DND-41 (cell line): ENCODE measurements at regions not wholly inside any gene's neighbourhood (a gene's known extent, or its start where the extent isn't known, plus 50 kb on each side); places are given as distances from the start of the nearest gene placed in this dataset.

Experiments
- ATAC-seq: fragments of 200-7000 bp; cut with Tn5 transposase; 3 replicates; pipeline ENCODE4 v1.9.1; 2021; ENCODE audit warnings: low read depth; ENCODE audit not compliant: insufficient read depth
- DNase-seq: peaks from one replicate; pipeline ENCODE4 v3.0.0-alpha.2; 2020
- H2AFZ ChIP-seq: 2 replicates; pipeline ENCODE4 v1.6.0; 2012; ENCODE audit warnings: low read depth, low read length
- H3K27ac ChIP-seq: 2 replicates; pipeline ENCODE4 v1.5.1; 2012; ENCODE audit warnings: low read length, inconsistent platforms
- H3K27me3 ChIP-seq: fragments of 200-600 bp; sonication (generic); 2 replicates; pipeline ENCODE4 v1.6.0; 2012; ENCODE audit warnings: low read length, mild to moderate bottlenecking, inconsistent platforms; ENCODE audit not compliant: insufficient read depth, poor library complexity
- H3K36me3 ChIP-seq: 2 replicates; pipeline ENCODE4 v1.5.1; 2012; ENCODE audit warnings: low read length, inconsistent platforms; ENCODE audit not compliant: insufficient read depth
- H3K4me1 ChIP-seq: 2 replicates; pipeline ENCODE4 v1.5.1; 2012; ENCODE audit warnings: mild to moderate bottlenecking, low read length; ENCODE audit not compliant: insufficient read depth
- H3K4me2 ChIP-seq: 2 replicates; pipeline ENCODE4 v1.6.0; 2012; ENCODE audit warnings: mild to moderate bottlenecking, moderate library complexity, low read length, inconsistent platforms; ENCODE audit not compliant: insufficient read depth
- H3K4me3 ChIP-seq, 2 experiments: fragments of 200-600 bp in 1 of 2; shearing (Covaris generic) in 1 of 2; 2 replicates each; pipeline ENCODE4 v1.5.1; 2012 to 2016; ENCODE audit warnings: inconsistent platforms in 2 of 2, low read length in 2 of 2, mild to moderate bottlenecking in 2 of 2, low read depth in 1 of 2, moderate library complexity in 1 of 2
- H3K79me2 ChIP-seq: 2 replicates; pipeline ENCODE4 v1.6.0; 2012; ENCODE audit warnings: low read length, inconsistent platforms; ENCODE audit not compliant: insufficient read depth
- H3K9ac ChIP-seq: 2 replicates; pipeline ENCODE4 v1.6.0; 2012; ENCODE audit warnings: low read depth, mild to moderate bottlenecking, inconsistent platforms, low read length, moderate library complexity
- H3K9me3 ChIP-seq: 2 replicates; pipeline ENCODE4 v1.5.1; 2012; ENCODE audit warnings: low read length, moderate library complexity, mild to moderate bottlenecking, inconsistent platforms; ENCODE audit not compliant: insufficient read depth, severe bottlenecking
- H4K20me1 ChIP-seq: 2 replicates; pipeline ENCODE4 v1.6.0; 2012; ENCODE audit warnings: low read length; ENCODE audit not compliant: insufficient read depth
- EZH2 ChIP-seq: IDR thresholded peaks from 3 replicates; pipeline ENCODE4 v1.6.1; 2012; ENCODE audit warnings: borderline replicate concordance, low read depth, mild to moderate bottlenecking, moderate library complexity, low read length, inconsistent platforms; ENCODE audit not compliant: severe bottlenecking
- TF ChIP-seq, protein P1 (sequence below): IDR thresholded peaks from 2 replicates; pipeline ENCODE4 v1.5.1; 2012; ENCODE audit warnings: borderline replicate concordance, low read length, moderate library complexity, mild to moderate bottlenecking; ENCODE audit not compliant: poor library complexity, severe bottlenecking; ENCODE audit errors: extremely low read depth

DNA sequence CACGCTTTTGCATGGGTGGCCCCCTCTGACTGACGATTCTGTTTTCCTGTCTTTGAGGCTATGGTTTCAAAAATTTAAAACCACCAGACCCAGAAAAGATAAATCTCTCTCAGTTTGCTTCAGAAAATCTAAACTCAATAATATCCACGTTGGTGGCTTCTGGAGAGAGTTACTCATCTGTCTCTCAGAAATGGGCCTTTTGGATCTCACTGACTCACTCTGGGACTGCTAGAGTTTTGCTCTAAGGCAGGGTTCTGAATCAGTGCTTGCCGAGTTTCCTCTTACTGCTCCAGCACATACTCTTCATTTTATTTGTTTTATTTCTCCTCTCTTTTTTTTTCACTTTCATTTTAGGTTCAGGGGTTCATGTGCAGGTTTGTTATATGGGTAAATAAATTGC lies 305.7 kb downstream of the BLID start:
- H2AFZ ChIP-seq, result no peak overlapping the region
- H3K4me1 ChIP-seq, result no peaks in the 10 kb centered on the region
- H3K4me2 ChIP-seq, result no peak overlapping the region
- TF ChIP-seq, protein P1, sequence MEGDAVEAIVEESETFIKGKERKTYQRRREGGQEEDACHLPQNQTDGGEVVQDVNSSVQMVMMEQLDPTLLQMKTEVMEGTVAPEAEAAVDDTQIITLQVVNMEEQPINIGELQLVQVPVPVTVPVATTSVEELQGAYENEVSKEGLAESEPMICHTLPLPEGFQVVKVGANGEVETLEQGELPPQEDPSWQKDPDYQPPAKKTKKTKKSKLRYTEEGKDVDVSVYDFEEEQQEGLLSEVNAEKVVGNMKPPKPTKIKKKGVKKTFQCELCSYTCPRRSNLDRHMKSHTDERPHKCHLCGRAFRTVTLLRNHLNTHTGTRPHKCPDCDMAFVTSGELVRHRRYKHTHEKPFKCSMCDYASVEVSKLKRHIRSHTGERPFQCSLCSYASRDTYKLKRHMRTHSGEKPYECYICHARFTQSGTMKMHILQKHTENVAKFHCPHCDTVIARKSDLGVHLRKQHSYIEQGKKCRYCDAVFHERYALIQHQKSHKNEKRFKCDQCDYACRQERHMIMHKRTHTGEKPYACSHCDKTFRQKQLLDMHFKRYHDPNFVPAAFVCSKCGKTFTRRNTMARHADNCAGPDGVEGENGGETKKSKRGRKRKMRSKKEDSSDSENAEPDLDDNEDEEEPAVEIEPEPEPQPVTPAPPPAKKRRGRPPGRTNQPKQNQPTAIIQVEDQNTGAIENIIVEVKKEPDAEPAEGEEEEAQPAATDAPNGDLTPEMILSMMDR, result no peak
- H3K79me2 ChIP-seq, result no peaks in the 10 kb centered on the region
- H4K20me1 ChIP-seq, result no peaks in the 10 kb centered on the region
- H3K27me3 ChIP-seq, result no peaks in the 10 kb centered on the region
- no peak for DNase-seq
- no peak overlapping the region for H3K9ac ChIP-seq
- H3K9me3 ChIP-seq, result peaks cover 7% of the 10 kb centered on the region
- H3K4me3 ChIP-seq, result no peak overlapping the region
- H3K36me3 ChIP-seq, result no peaks in the 10 kb centered on the region
- ATAC-seq, result no peak
- H3K27ac ChIP-seq, result no peak overlapping the region

DNA sequence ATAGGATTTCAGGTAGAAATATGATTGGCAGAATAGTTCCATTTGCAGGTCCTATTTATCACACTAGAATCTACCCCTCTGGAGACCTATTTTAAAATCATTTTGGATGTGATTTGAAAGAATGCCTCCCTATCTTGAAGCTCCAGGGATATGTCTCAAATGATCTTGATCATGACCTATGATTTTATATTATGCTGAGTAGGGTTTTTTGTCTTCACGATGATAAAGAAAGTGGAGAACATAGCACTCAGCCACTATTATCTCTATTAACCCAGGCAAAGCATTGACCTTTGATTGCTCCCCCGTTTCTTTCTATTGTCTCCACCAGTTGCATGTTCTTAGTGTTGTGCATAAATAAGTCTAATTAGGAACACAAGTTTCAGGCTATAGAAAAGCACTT lies 307.9 kb downstream of the BLID start:
- Histone ChIP-seq H4K20me1 (no peaks in the 10 kb centered on the region), H3K4me2 (no peak overlapping the region), H3K9me3 (peaks cover 7% of the 10 kb centered on the region), H3K4me3 (no peak overlapping the region), H3K36me3 (no peaks in the 10 kb centered on the region), H3K27ac (no peak overlapping the region), H3K27me3 (no peaks in the 10 kb centered on the region), H2AFZ (no peak overlapping the region), H3K9ac (no peak overlapping the region), H3K4me1 (no peaks in the 10 kb centered on the region), H3K79me2 (no peaks in the 10 kb centered on the region)
- DNase-seq (no peak), ATAC-seq (no peak)
- TF ChIP-seq EZH2, result no peak
- TF ChIP-seq, protein P1, result no peak

DNA sequence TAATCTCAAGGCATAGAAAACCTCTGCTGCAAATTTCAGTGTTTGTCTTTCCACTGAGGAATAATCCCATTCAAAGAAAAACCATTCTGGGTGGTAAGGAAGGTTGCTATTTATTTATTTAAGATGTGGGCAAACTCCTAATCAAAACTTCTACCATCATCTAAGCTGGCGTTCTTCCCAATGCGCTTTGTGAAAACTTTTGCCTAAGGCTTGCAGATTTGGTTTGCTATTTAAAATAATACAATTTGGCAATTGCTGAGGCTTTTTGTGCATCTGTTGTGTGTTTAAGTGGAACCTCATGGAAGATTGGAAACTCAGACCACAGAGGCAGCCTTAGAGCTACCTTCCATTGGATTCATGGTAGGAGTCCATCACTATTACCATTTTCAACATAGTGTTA lies 309.0 kb downstream of the BLID start:
- DNase-seq, result no peak
- H3K27ac ChIP-seq, result no peak overlapping the region
- TF ChIP-seq EZH2, result no peak
- TF ChIP-seq, protein P1, result no peak
- H3K79me2 ChIP-seq, result no peaks in the 10 kb centered on the region
- H3K9ac ChIP-seq, result no peak overlapping the region
- H2AFZ ChIP-seq, result no peak overlapping the region
- H3K4me2 ChIP-seq, result no peak overlapping the region
- no peak overlapping the region for H3K4me3 ChIP-seq
- H3K4me1 ChIP-seq, result no peaks in the 10 kb centered on the region
- H3K9me3 ChIP-seq, result no peaks in the 10 kb centered on the region
- no peaks in the 10 kb centered on the region for H3K36me3 ChIP-seq
- H4K20me1 ChIP-seq, result no peaks in the 10 kb centered on the region
- H3K27me3 ChIP-seq, result no peaks in the 10 kb centered on the region
- ATAC-seq, result no peak

DNA sequence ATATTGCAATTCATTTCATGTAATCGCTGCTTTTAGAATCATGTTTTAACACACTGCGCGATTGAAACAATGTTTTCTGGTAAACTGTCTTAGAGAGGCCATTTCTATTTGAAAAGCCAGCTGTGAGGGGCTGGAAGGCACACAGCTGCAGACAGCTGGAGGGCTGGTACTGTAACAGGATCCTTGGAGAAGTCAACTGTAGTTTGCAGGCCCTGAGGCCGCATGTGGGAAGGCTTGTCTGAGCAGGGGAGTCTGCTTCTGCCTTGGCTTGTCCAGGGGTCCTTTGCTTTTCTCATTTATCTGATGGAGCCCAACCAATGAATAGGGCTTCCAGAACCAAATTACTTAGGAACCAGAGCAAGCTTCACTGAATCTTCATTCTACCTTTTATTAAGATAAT lies 313.5 kb downstream of the BLID start:
- H3K27me3 ChIP-seq, result peaks cover 4% of the 10 kb centered on the region

More for the DNA sequence above, 313.5 kb downstream of the BLID start:
- Histone ChIP-seq H3K4me1 (no peaks in the 10 kb centered on the region), H3K9ac (no peak overlapping the region), H2AFZ (no peak overlapping the region), H3K79me2 (no peaks in the 10 kb centered on the region), H3K36me3 (no peaks in the 10 kb centered on the region), H3K9me3 (no peaks in the 10 kb centered on the region), H3K27ac (no peak overlapping the region), H3K4me3 (no peak overlapping the region), H4K20me1 (no peaks in the 10 kb centered on the region), H3K4me2 (no peak overlapping the region)
- ATAC-seq, result no peak
- no peak for DNase-seq
- TF ChIP-seq, protein P1, result no peak
- TF ChIP-seq EZH2, result no peak
